MM.1S (cell line): ENCODE measurements at regions not wholly inside any gene's neighbourhood (a gene's known extent, or its start where the extent isn't known, plus 50 kb on each side); places are given as distances from the start of the nearest gene placed in this dataset.

Experiments
- DNase-seq: peaks from one replicate; pipeline ENCODE4 v3.0.0-alpha.2; 2015
- H2AFZ ChIP-seq: fragments of 300-600 bp; sonication (generic); 2 replicates; pipeline ENCODE4 v1.6.0; 2016; ENCODE audit warnings: antibody characterized with exemption, low read length
- H3F3A ChIP-seq: fragments of 300-600 bp; sonication (generic); 2 replicates; pipeline ENCODE4 v1.6.1; 2016; ENCODE audit warnings: mild to moderate bottlenecking, antibody characterized with exemption, low read length, moderate library complexity, mixed read lengths; ENCODE audit not compliant: insufficient read depth
- H3K27ac ChIP-seq: fragments of 300-600 bp; sonication (generic); 2 replicates; pipeline ENCODE4 v1.5.1; 2016; ENCODE audit warnings: mild to moderate bottlenecking, low read length
- H3K27me3 ChIP-seq: fragments of 300-600 bp; sonication (generic); replicated peaks from 2 replicates; pipeline ENCODE4 v1.6.0; 2016; ENCODE audit warnings: low read length; ENCODE audit not compliant: insufficient read depth
- H3K36me3 ChIP-seq: fragments of 300-600 bp; sonication (generic); replicated peaks from 2 replicates; pipeline ENCODE4 v1.6.1; 2016; ENCODE audit warnings: mild to moderate bottlenecking, low read length, mixed read lengths; ENCODE audit not compliant: insufficient read depth
- H3K4me1 ChIP-seq: fragments of 300-600 bp; sonication (generic); 2 replicates; pipeline ENCODE4 v1.6.1; 2016; ENCODE audit warnings: low read length, mixed read lengths
- H3K4me2 ChIP-seq: fragments of 300-600 bp; sonication (generic); 2 replicates; pipeline ENCODE4 v1.6.0; 2016; ENCODE audit warnings: low read depth, low read length
- H3K4me3 ChIP-seq: fragments of 300-600 bp; sonication (generic); 2 replicates; pipeline ENCODE4 v1.5.1; 2016; ENCODE audit warnings: low read length, mixed read lengths
- H3K79me2 ChIP-seq: fragments of 300-600 bp; sonication (generic); 2 replicates; pipeline ENCODE4 v1.6.1; 2016; ENCODE audit warnings: mixed run types, low read length, mixed read lengths
- H3K9ac ChIP-seq: fragments of 300-600 bp; sonication (generic); 2 replicates; pipeline ENCODE4 v1.6.1; 2016; ENCODE audit warnings: low read length, mixed read lengths
- H3K9me2 ChIP-seq: fragments of 300-600 bp; sonication (generic); replicated peaks from 2 replicates; pipeline ENCODE4 v1.6.1; 2016; ENCODE audit warnings: mild to moderate bottlenecking, low read length, mixed read lengths; ENCODE audit not compliant: insufficient read depth
- H3K9me3 ChIP-seq: fragments of 300-600 bp; sonication (generic); replicated peaks from 2 replicates; pipeline ENCODE4 v1.6.1; 2016; ENCODE audit warnings: mild to moderate bottlenecking, low read length, mixed read lengths; ENCODE audit not compliant: insufficient read depth
- H4K20me1 ChIP-seq: fragments of 300-600 bp; sonication (generic); 2 replicates; pipeline ENCODE4 v1.6.1; 2016; ENCODE audit warnings: mild to moderate bottlenecking, low read length, moderate library complexity, mixed read lengths; ENCODE audit not compliant: insufficient read depth
- EZH2 ChIP-seq: fragments of 300-600 bp; sonication (generic); optimal IDR thresholded peaks from 2 replicates; pipeline ENCODE3; 2017; ENCODE audit warnings: low read depth, mild to moderate bottlenecking, antibody characterized with exemption, low read length, mixed read lengths
- EZH2phosphoT487 ChIP-seq: fragments of 300-600 bp; sonication (generic); IDR thresholded peaks from 2 replicates; pipeline ENCODE4 v1.6.1; 2018; ENCODE audit warnings: antibody characterized with exemption, low read length
- TF ChIP-seq, protein P1 (sequence below): fragments of 300-600 bp; sonication (generic); IDR thresholded peaks from 2 replicates; pipeline ENCODE4 v1.5.1; 2016; ENCODE audit warnings: antibody characterized with exemption, low read length, mixed read lengths

DNA sequence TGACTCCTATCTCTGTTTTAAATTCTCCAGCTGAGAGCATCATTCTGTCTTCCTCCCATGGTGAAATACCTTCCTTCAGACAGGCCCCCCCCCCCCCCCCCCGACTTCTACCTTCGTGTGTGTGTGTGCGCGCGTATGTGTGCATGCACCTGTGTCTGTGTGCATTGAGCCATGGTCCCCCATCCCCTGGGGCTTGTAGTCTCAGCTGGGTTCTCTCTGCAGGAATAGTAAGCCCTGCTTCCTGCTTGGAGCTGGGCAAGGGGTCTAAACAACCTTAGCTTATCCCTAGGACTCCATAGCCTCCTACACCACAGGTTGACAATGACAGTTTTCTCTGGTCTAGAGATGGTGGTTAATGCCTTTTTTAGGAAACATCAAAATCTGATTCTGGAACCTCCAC lies 427.5 kb upstream of the KLHL29 start:
- Histone ChIP-seq H3F3A (no peaks in the 10 kb centered on the region), H3K79me2 (no peaks in the 10 kb centered on the region), H3K9me3 (no peaks in the 10 kb centered on the region), H3K9ac (no peak overlapping the region), H3K4me3 (no peak overlapping the region), H3K27me3 (no peaks in the 10 kb centered on the region), H3K4me2 (no peak overlapping the region), H3K36me3 (no peaks in the 10 kb centered on the region), H3K27ac (no peak overlapping the region), H2AFZ (no peak overlapping the region), H3K9me2 (no peaks in the 10 kb centered on the region), H3K4me1 (no peaks in the 10 kb centered on the region), H4K20me1 (no peaks in the 10 kb centered on the region)
- DNase-seq: no peak
- TF ChIP-seq EZH2: no peak
- no peak for TF ChIP-seq EZH2phosphoT487
- TF ChIP-seq, protein P1, sequence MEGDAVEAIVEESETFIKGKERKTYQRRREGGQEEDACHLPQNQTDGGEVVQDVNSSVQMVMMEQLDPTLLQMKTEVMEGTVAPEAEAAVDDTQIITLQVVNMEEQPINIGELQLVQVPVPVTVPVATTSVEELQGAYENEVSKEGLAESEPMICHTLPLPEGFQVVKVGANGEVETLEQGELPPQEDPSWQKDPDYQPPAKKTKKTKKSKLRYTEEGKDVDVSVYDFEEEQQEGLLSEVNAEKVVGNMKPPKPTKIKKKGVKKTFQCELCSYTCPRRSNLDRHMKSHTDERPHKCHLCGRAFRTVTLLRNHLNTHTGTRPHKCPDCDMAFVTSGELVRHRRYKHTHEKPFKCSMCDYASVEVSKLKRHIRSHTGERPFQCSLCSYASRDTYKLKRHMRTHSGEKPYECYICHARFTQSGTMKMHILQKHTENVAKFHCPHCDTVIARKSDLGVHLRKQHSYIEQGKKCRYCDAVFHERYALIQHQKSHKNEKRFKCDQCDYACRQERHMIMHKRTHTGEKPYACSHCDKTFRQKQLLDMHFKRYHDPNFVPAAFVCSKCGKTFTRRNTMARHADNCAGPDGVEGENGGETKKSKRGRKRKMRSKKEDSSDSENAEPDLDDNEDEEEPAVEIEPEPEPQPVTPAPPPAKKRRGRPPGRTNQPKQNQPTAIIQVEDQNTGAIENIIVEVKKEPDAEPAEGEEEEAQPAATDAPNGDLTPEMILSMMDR: no peak

DNA sequence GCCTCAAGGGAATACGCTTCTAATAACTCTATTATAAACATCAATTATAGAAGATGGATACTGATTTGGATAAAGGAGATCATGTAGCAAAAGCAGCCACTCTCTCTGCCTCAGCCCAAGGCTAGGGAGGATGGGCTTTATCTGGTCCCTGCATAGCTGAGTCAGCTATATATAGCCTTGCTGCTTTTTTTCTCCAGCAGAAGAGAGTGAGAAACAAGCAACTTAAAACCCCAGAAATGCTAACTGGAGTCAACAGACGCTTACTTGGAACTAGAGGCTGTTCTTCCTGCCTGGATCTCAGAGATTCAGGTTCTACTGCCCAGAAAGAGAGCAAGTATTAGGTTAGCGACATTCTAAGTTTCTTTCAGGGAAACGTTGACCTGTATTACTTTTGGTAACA lies 426.7 kb upstream of the KLHL29 start:
- Histone ChIP-seq H3K9me2 (no peaks in the 10 kb centered on the region), H3K4me3 (no peak overlapping the region), H3K27me3 (no peaks in the 10 kb centered on the region), H3K9ac (no peak overlapping the region), H3K27ac (no peak overlapping the region), H3K4me2 (no peak overlapping the region), H3K9me3 (no peaks in the 10 kb centered on the region), H2AFZ (no peak overlapping the region), H3F3A (no peaks in the 10 kb centered on the region), H4K20me1 (no peaks in the 10 kb centered on the region), H3K36me3 (no peaks in the 10 kb centered on the region), H3K79me2 (no peaks in the 10 kb centered on the region), H3K4me1 (no peaks in the 10 kb centered on the region)
- no peak for DNase-seq
- TF ChIP-seq EZH2 (no peak), EZH2phosphoT487 (no peak)
- TF ChIP-seq, protein P1: no peak

DNA sequence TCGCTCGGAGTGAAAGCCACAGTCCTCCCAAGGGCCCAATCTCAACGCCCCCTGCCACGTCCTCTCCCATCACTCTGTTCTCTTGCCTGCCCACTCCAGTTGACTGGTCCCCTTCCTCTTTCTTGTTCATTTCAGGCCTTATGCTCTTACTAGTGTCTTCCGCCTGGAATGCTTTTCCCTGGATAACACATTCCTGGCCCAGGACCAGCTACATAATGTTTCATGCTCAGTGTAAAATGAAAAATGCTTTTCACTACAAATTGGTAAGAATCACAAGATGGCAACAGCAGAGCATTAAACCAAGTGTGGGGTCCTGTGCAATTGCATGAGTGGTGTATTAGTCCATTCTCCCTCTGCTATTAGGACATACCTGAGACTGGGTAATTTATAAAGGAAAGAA lies 417.2 kb upstream of the KLHL29 start:
- Histone ChIP-seq H3K27me3 (no peaks in the 10 kb centered on the region), H3K27ac (no peak overlapping the region), H3F3A (no peaks in the 10 kb centered on the region), H2AFZ (no peak overlapping the region), H3K79me2 (no peaks in the 10 kb centered on the region), H3K4me1 (no peaks in the 10 kb centered on the region), H3K9me2 (no peaks in the 10 kb centered on the region), H3K9ac (no peak overlapping the region), H3K9me3 (no peaks in the 10 kb centered on the region), H3K4me3 (no peak overlapping the region), H3K4me2 (no peak overlapping the region), H3K36me3 (no peaks in the 10 kb centered on the region), H4K20me1 (no peaks in the 10 kb centered on the region)
- no peak for DNase-seq
- TF ChIP-seq EZH2: no peak
- TF ChIP-seq EZH2phosphoT487: no peak
- TF ChIP-seq, protein P1: no peak
